GM12874 (cell line): ENCODE measurements at regions not wholly inside any gene's neighbourhood (a gene's known extent, or its start where the extent isn't known, plus 50 kb on each side); places are given as distances from the start of the nearest gene placed in this dataset.

Experiments
- CTCF ChIP-seq: IDR thresholded peaks from 2 replicates; pipeline ENCODE4 v1.5.1; 2011; ENCODE audit warnings: low read depth, mild to moderate bottlenecking, control low read depth, low read length, moderate library complexity; ENCODE audit not compliant: insufficient read depth

- TF ChIP-seq CTCF: no peak
Measured at GRCh38 chr4:43133566-43133965, 241.1 kb downstream of the GRXCR1 start.

- TF ChIP-seq CTCF: no peak
Measured at GRCh38 chr4:43136752-43137151, 244.2 kb downstream of the GRXCR1 start.

GRCh38 chr4:43146198-43146597, 253.7 kb downstream of the GRXCR1 start:
- TF ChIP-seq CTCF: no peak

GRCh38 chr4:43148481-43148880, 256.0 kb downstream of the GRXCR1 start:
- TF ChIP-seq CTCF: no peak

DNA sequence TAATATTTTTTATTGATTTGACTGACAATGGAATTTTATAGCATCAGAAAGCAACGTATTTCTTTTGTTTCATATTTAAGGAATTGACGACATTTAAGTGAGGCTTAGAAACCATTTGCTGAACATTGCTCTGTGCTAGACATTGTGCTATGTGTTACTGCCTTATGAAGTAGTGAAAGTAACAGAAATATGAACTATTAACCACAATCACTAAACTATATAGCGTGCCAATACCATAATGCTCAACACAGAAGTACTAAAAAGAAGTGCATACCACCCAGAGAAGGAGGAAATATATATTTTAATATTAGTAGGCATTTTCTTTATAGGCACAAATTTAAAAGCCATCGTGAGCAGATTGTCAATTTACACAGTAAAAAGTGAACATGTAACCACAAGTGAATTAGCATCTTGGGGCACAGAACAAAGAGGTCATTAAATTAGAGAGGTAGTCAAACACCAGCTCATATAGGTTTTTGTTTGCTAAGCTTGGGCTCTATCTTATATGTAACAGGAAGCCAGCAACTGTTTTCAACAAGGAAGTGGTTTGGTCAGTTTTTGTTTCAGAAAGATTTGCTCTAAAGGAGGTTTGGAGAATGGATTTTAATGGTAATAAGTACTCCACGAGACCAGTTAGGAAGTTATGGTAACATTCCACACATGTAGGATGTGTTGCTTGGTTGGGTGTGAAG, 270.7 kb downstream of the GRXCR1 start:
- TF ChIP-seq CTCF: no peak

DNA sequence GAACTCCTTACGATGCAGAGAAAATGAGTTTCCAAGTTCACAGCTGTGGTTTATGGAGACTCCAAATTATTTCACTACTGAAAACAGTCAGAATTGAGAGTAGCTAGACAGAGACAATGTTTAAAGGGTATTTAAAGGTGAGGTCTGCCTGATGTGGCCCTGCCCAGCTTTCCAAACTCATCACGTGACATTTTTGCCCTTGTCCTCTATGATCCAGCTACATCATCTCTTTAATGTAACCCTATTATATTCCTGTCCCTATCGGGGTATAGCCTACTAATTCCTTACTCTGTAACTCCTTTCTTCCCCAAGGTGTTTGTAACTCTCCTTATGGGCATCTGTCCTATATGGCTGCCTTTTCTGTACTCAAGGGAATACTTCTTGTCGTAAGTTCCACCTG, 297.2 kb downstream of the GRXCR1 start:
- TF ChIP-seq CTCF: no peak

DNA sequence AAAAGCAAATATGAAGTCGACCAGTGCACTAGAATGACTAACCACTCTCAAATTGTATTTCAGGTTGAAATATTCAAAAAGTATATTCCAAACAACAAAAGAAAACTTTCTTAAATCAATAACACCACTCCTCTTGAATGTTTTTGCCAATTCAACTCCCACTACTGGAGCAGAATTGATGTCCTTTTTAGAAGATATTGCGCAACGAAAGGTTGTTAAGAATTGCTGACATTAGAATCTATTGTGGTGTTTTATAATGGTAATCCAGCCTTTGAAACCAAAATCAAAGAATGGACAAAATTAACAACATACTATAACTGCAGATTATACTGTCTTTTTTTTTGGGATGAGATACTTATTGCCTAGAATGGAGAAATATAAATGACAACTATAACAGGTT, 331.3 kb downstream of the GRXCR1 start:
- TF ChIP-seq CTCF: no peak

DNA sequence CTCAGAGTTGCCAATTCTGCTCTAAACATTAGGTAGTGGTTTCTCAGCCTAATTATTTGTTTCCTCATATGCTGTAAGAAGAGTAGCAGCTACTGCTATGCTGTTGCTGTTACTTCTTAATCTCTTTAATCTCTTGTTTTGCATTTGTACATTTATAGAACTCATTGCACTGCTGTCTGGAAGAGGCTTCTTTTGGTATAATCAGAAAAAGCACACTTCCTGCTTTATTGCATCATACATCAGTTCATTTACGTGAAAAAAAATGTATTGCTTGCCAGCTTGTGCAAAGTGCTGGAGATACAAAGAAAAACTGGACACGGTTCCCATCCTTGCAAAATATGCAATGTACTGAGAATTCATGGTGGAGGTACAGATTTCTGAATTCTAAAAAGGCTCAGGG, 332.0 kb downstream of the GRXCR1 start:
- no peak for TF ChIP-seq CTCF
